ENCODE measurements at regions not wholly inside any gene's neighbourhood (a gene's known extent, or its start where the extent isn't known, plus 50 kb on each side); places are given as distances from the start of the nearest gene placed in this dataset.

- no TSS peak for BruUV-seq (replicated peaks)
- no peak overlapping the region for H2AFZ ChIP-seq (replicated peaks; ENCODE audit: low read length, poor library complexity)
- no peak overlapping the region for H2AK5ac ChIP-seq (ENCODE audit: low read depth, low read length)
- H2BK15ac ChIP-seq (ENCODE audit: low read depth, low read length): no peak overlapping the region
- no peak overlapping the region for H4K91ac ChIP-seq (ENCODE audit: insufficient read depth, low read depth, low read length)
- no peak overlapping the region for H3K27ac ChIP-seq (ENCODE audit: insufficient read depth, low read length)
- intact Hi-C loops (cut with micrococcal nuclease) (no loop called here), in situ Hi-C loops (cut with MboI; ENCODE audit: low sequenced_read_pairs) (no loop called here), dilution Hi-C loops (cut with HindIII; ENCODE audit: low sequenced_read_pairs, unreplicated experiment) (no loop called here)
- H3K14ac ChIP-seq (replicated peaks; ENCODE audit: low read depth, low read length): no peak overlapping the region
- DNase-seq (no peak), ATAC-seq (ENCODE audit: low read depth) (no peak)
- H2BK20ac ChIP-seq (ENCODE audit: low read depth, low read length): no peak overlapping the region
- H3K18ac ChIP-seq (ENCODE audit: low read depth, low read length): no peak overlapping the region
- H3K4me3 ChIP-seq (ENCODE audit: insufficient read depth, low read depth, low read length): no peak overlapping the region
- no peak overlapping the region for H2AK9ac ChIP-seq (replicated peaks; ENCODE audit: low read depth, low read length, poor library complexity)
- H3K27me3 ChIP-seq (ENCODE audit: control insufficient read depth, insufficient read depth, low read length): no peaks in the 10 kb centered on the region
- ChIA-PET POLR2A (ENCODE audit: unreplicated experiment) (no interaction called here), CTCF (no interaction called here)
- no peak for TF ChIP-seq RFX5 (IDR thresholded peaks at IDR 0.05; ENCODE audit: low read depth, low read length)
- TF ChIP-seq BHLHE40 (IDR thresholded peaks at IDR 0.05; ENCODE audit: low read depth, low read length): no peak
- no peak for TF ChIP-seq FOS (IDR thresholded peaks at IDR 0.05; ENCODE audit: low read depth, low read length)
- no peak for TF ChIP-seq MAZ (IDR thresholded peaks at IDR 0.05; ENCODE audit: borderline replicate concordance, low read depth, low read length)
- no peak for TF ChIP-seq MXI1 (IDR thresholded peaks at IDR 0.05; ENCODE audit: borderline replicate concordance, low read depth, low read length)
- TF ChIP-seq CHD1 (IDR thresholded peaks at IDR 0.05; ENCODE audit: low read depth, low read length): no peak
- TF ChIP-seq ELK1 (IDR thresholded peaks at IDR 0.05; ENCODE audit: borderline replicate concordance, low read depth, low read length): no peak
- no peak for TF ChIP-seq CEBPB (IDR thresholded peaks at IDR 0.05; ENCODE audit: low read depth, low read length)
- no peak for TF ChIP-seq RCOR1 (IDR thresholded peaks at IDR 0.05; ENCODE audit: insufficient replicate concordance, low read length)
- no peak for TF ChIP-seq RAD21 (IDR thresholded peaks at IDR 0.05; ENCODE audit: low read length)
- TF ChIP-seq MAFK (IDR thresholded peaks at IDR 0.05; ENCODE audit: low read depth, low read length): no peak
- no peak for TF ChIP-seq CTCF (conservative IDR thresholded peaks at IDR 0.05; ENCODE audit: low read depth, low read length)
- TF ChIP-seq SMC3 (IDR thresholded peaks at IDR 0.05; ENCODE audit: low read depth, low read length): no peak
- TF ChIP-seq POLR2A (IDR thresholded peaks at IDR 0.05; ENCODE audit: low read depth, low read length): no peak
- no peak for TF ChIP-seq USF2 (IDR thresholded peaks at IDR 0.05; ENCODE audit: low read depth, low read length)
- TF ChIP-seq NFE2L2 (IDR thresholded peaks at IDR 0.05; ENCODE audit: low read depth, low read length): no peak
- H4K8ac ChIP-seq (ENCODE audit: low read depth in 2 of 2, low read length in 2 of 2): no peak overlapping the region
- H3K9me3 ChIP-seq (ENCODE audit: control insufficient read depth, insufficient read depth, low read length): no peaks in the 10 kb centered on the region
- H3K56ac ChIP-seq (ENCODE audit: extremely low read depth, insufficient read depth, low read length): no peak overlapping the region
- no peak overlapping the region for H3K4ac ChIP-seq (ENCODE audit: low read depth, low read length)
- H3K9me1 ChIP-seq (ENCODE audit: insufficient read depth, low read length): no peaks in the 10 kb centered on the region
- no peak overlapping the region for H4K5ac ChIP-seq (ENCODE audit: low read depth, low read length)
- no peaks in the 10 kb centered on the region for H4K20me1 ChIP-seq (ENCODE audit: insufficient read depth, low read length)
- no peak overlapping the region for H3K4me2 ChIP-seq (ENCODE audit: low read depth, low read length)
- no peaks in the 10 kb centered on the region for H3K36me3 ChIP-seq (ENCODE audit: control insufficient read depth, insufficient read depth, low read length)
- no peak overlapping the region for H2BK120ac ChIP-seq (ENCODE audit: low read depth, low read length)
- H3K4me1 ChIP-seq (ENCODE audit: control insufficient read depth, insufficient read depth, low read length): no peaks in the 10 kb centered on the region
- H2BK5ac ChIP-seq (ENCODE audit: low read depth, low read length, poor library complexity, severe bottlenecking): no peak overlapping the region
- WGBS, 2 experiments (ENCODE audit: extremely low coverage in 2 of 2, insufficient read length in 1 of 2): no CpG with 5 or more reads among the region's 4 CpGs
- no peak overlapping the region for H3K9ac ChIP-seq (ENCODE audit: low read depth, low read length)
- H3K79me1 ChIP-seq (ENCODE audit: low read depth in 1 of 2, low read length in 2 of 2): no peaks in the 10 kb centered on the region
- no peak overlapping the region for H3K23ac ChIP-seq (ENCODE audit: low read depth, low read length)
Measured at GRCh38 chr13:105514401-105514800, 1021.1 kb downstream of the EFNB2 start.

Measured in IMR-90 (cell line).